ENCODE measurements at regions not wholly inside any gene's neighbourhood (a gene's known extent, or its start where the extent isn't known, plus 50 kb on each side); places are given as distances from the start of the nearest gene placed in this dataset.

DNA sequence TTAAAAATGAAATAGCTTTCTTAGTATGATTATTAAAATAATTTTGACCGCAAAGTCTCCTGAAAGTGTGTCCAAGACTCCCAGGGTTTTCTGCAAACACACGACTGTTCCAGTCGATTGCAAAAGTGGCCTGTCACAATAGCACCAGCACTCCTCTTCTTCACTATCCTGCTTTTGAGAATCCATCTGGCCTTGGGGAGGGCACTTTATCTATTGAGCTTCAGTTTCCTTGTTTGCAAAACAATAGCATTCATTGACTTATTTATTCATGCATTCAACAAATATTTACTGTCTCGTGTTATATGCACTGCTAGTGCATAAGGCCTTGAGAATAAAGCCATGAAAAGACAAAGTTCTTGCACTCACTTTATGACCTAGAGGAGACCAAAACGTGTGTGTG is 96.2 kb upstream of the NTM start:
- H3K9ac ChIP-seq (ENCODE audit: low read length), result no peak overlapping the region
- H3K27me3 ChIP-seq (ENCODE audit: control insufficient read depth, insufficient read depth, low read length), result no peaks in the 10 kb centered on the region

DNA sequence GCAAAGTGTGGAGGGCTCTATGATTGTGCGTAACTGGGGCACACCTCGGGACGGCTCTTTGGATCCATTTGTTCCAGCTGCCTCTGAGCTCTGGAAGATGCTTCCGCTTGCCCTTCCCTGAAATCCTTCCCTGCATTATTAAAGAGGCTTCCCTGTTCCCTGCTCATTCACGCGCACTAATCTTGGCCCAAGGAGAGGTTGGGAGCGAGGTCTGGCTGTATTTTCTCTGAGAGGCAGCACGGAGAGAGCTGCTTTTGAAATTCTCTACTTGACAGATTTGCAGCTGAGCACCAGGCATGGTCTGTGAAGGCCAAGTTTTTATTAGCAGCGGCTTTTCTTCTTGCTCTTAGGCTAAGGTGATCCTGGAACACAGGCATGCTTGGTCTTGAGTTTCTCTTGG is 94.8 kb upstream of the NTM start:
- Histone ChIP-seq H3K36me3 (ENCODE audit: control insufficient read depth, insufficient read depth, low read length) (0 out of 2 replicates have a peak, but pooled peaks cover 10% of the 10 kb centered on the region), H3K9ac (ENCODE audit: low read length) (no peak overlapping the region), H3K4me3 (ENCODE audit: low read depth, low read length) (no peak overlapping the region), H3K27me3 (ENCODE audit: control insufficient read depth, insufficient read depth, low read length) (no peaks in the 10 kb centered on the region), H3K9me3 (ENCODE audit: control insufficient read depth, insufficient read depth, low read depth, low read length) (peaks cover 11% of the 10 kb centered on the region), H3K27ac (ENCODE audit: low read depth, low read length) (no peak overlapping the region), H3K4me1 (ENCODE audit: control insufficient read depth, insufficient read depth, low read length) (peaks cover 36% of the 10 kb centered on the region)

More for the DNA sequence above, 96.2 kb upstream of the NTM start:
- peaks cover 3% of the 10 kb centered on the region for H3K9me3 ChIP-seq (ENCODE audit: control insufficient read depth, insufficient read depth, low read depth, low read length)
- no peak overlapping the region for H3K4me3 ChIP-seq (ENCODE audit: low read depth, low read length)
- H3K27ac ChIP-seq (ENCODE audit: low read depth, low read length), result no peak overlapping the region
- H3K36me3 ChIP-seq (ENCODE audit: control insufficient read depth, insufficient read depth, low read length), result no peaks in the 10 kb centered on the region
- peaks cover 36% of the 10 kb centered on the region for H3K4me1 ChIP-seq (ENCODE audit: control insufficient read depth, insufficient read depth, low read length)

DNA sequence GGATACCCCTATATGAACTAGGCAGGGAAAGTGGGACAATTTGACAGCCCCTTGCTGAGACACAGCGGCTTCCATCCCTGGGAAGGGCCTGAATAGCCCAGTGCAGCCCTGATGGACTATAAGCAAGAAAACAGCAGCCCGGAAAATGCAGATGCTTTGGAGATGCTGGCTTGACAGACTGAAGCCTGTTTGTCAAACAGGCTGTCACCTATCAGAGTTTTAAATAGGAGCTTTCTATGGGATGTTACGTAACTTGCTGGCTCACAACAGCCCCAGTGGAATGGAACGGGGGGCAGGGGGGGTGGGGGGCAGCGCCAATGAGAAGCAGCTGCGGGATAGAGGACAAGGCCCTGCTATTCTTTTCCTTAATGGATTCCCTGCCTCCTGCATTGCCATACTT is 91.9 kb upstream of the NTM start:
- H3K27me3 ChIP-seq (ENCODE audit: control insufficient read depth, insufficient read depth, low read length), result no peaks in the 10 kb centered on the region
- H3K4me1 ChIP-seq (ENCODE audit: control insufficient read depth, insufficient read depth, low read length), result peaks cover 29% of the 10 kb centered on the region
- H3K36me3 ChIP-seq (ENCODE audit: control insufficient read depth, insufficient read depth, low read length), result 0 out of 2 replicates have a peak, but pooled peaks cover 14% of the 10 kb centered on the region
- H3K9me3 ChIP-seq (ENCODE audit: control insufficient read depth, insufficient read depth, low read depth, low read length), result peaks cover 8% of the 10 kb centered on the region; the same call in 1 of the 2 replicates
- H3K27ac ChIP-seq (ENCODE audit: low read depth, low read length), result no peak overlapping the region
- no peak overlapping the region for H3K4me3 ChIP-seq (ENCODE audit: low read depth, low read length)
- no peak overlapping the region for H3K9ac ChIP-seq (ENCODE audit: low read length)

DNA sequence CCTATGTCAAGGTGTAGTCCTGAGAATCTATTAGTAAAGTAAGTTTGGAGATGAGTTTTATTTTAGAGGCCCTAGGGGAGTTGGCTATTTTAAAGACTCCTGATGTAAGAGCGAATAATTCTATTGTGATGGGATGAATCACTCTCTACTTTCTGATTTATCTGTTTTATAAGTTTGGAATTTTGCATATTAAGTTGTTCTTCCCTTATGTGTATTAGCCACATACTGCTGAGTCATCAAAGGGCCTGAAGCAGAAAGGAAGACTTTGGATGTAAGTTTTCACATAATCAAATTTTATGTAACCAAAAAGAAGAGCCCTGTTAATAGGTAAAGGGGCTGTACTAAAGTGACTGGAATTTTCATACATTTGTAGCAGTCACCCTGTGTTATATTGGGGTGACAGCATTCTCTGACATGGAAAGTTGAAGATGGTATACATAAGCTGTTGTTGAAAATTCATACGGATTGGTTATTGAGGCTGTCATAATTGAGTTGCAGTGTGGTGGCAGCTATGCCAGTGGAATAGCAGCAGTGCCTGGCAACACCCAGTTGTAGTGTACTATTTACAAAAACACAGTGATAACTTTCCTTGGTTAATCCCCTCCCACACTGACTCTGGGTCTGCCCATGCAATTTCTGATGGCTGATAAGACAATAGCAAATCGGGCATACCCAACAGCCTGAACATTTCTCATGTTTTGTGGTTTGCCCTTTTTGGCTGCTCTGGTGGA is 90.6 kb upstream of the NTM start:
- no peaks in the 10 kb centered on the region for H3K27me3 ChIP-seq (ENCODE audit: control insufficient read depth, insufficient read depth, low read length)
- H3K4me1 ChIP-seq (ENCODE audit: control insufficient read depth, insufficient read depth, low read length), result peaks cover 15% of the 10 kb centered on the region
- no peak overlapping the region for H3K4me3 ChIP-seq (ENCODE audit: low read depth, low read length)

DNA sequence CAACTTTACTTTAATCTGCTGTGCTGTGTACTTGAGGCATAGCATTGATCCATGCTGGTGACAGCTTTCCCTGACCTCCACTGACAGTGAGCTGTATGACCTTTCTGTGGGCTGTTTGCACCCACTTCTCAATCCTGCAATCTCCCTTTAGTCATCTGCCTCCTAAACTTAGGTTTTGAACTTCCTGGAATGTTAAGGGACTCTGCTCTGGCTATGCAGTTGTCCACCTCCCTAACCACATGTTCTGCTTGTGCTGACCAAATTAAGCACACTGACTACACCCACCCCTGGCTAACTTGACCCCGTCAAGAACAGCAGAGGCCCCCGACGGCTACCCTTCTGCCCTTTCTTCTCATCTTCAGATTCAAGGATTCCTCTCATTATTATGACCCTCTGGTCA is 89.1 kb upstream of the NTM start:
- Histone ChIP-seq H3K27me3 (ENCODE audit: control insufficient read depth, insufficient read depth, low read length) (no peaks in the 10 kb centered on the region), H3K27ac (ENCODE audit: low read depth, low read length) (no peak overlapping the region), H3K9ac (ENCODE audit: low read length) (no peak overlapping the region), H3K9me3 (ENCODE audit: control insufficient read depth, insufficient read depth, low read depth, low read length) (peaks cover 8% of the 10 kb centered on the region; the same call in 1 of the 2 replicates), H3K4me1 (ENCODE audit: control insufficient read depth, insufficient read depth, low read length) (peaks cover 2% of the 10 kb centered on the region; the same call in 1 of the 2 replicates), H3K4me3 (ENCODE audit: low read depth, low read length) (no peak overlapping the region), H3K36me3 (ENCODE audit: control insufficient read depth, insufficient read depth, low read length) (0 out of 2 replicates have a peak, but pooled peaks cover 14% of the 10 kb centered on the region)

More for the DNA sequence above, 90.6 kb upstream of the NTM start:
- Histone ChIP-seq H3K9ac (ENCODE audit: low read length) (no peak overlapping the region), H3K27ac (ENCODE audit: low read depth, low read length) (no peak overlapping the region), H3K36me3 (ENCODE audit: control insufficient read depth, insufficient read depth, low read length) (0 out of 2 replicates have a peak, but pooled peaks cover 14% of the 10 kb centered on the region), H3K9me3 (ENCODE audit: control insufficient read depth, insufficient read depth, low read depth, low read length) (peaks cover 8% of the 10 kb centered on the region; the same call in 1 of the 2 replicates)

DNA sequence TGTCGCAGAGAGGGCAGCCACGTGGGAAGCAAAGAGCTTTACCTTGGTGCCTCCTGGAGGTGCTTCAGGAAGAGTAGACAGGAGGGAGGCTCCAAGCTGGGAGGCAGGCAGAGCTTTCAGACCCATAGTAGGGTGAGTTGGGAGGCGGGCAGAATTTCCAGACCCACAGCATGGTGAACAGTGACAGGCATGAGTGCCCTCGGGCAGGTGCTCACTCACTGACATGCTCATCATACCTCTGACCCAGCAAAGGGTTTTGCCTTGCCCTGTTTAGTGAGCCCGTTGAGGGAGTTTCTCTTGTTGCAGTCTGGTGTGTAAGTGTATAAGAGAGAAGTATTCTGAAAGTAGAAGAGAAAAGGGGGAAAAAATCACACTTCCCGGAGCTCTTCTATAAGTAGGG is 86.4 kb upstream of the NTM start:
- Histone ChIP-seq H3K4me1 (ENCODE audit: control insufficient read depth, insufficient read depth, low read length) (no peaks in the 10 kb centered on the region; the same call in 1 of the 2 replicates), H3K9me3 (ENCODE audit: control insufficient read depth, insufficient read depth, low read depth, low read length) (peaks cover 8% of the 10 kb centered on the region; the same call in 1 of the 2 replicates), H3K27me3 (ENCODE audit: control insufficient read depth, insufficient read depth, low read length) (no peaks in the 10 kb centered on the region), H3K4me3 (ENCODE audit: low read depth, low read length) (no peak overlapping the region), H3K27ac (ENCODE audit: low read depth, low read length) (no peak overlapping the region), H3K36me3 (ENCODE audit: control insufficient read depth, insufficient read depth, low read length) (0 out of 2 replicates have a peak, but pooled peaks cover 14% of the 10 kb centered on the region), H3K9ac (ENCODE audit: low read length) (no peak overlapping the region)

DNA sequence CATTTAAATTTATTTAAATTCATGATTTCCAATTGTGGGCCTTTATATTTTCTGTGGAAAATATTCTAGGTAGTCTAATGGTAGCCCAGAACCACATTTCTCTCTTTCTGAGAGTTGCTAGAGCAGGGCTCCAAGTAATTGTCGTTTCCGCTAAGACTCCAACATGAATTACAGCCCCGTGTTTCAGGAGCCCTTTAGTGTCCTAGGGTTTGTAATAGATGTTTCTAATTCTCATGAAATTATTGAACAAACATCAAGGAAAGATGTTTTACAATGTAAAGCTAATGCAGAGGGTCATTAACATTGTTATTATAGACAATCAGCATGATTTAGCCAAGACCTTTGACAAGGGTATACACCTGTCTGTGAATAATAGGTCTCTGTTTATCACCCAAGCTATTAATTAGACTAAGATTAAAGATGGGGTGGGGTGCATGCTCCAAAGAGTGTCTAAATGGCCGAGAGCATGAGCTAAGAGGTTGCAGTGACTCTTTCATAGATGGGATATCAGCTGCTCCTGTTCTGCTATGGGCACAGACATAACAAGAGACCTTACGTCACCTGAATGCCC is 81.8 kb upstream of the NTM start:
- H3K4me3 ChIP-seq (ENCODE audit: low read depth, low read length), result no peak overlapping the region
- H3K36me3 ChIP-seq (ENCODE audit: control insufficient read depth, insufficient read depth, low read length), result no peaks in the 10 kb centered on the region
- H3K9ac ChIP-seq (ENCODE audit: low read length), result no peak overlapping the region
- H3K27ac ChIP-seq (ENCODE audit: low read depth, low read length), result no peak overlapping the region
- peaks cover 20% of the 10 kb centered on the region for H3K4me1 ChIP-seq (ENCODE audit: control insufficient read depth, insufficient read depth, low read length)
- H3K9me3 ChIP-seq (ENCODE audit: control insufficient read depth, insufficient read depth, low read depth, low read length), result no peaks in the 10 kb centered on the region
- no peaks in the 10 kb centered on the region for H3K27me3 ChIP-seq (ENCODE audit: control insufficient read depth, insufficient read depth, low read length)

DNA sequence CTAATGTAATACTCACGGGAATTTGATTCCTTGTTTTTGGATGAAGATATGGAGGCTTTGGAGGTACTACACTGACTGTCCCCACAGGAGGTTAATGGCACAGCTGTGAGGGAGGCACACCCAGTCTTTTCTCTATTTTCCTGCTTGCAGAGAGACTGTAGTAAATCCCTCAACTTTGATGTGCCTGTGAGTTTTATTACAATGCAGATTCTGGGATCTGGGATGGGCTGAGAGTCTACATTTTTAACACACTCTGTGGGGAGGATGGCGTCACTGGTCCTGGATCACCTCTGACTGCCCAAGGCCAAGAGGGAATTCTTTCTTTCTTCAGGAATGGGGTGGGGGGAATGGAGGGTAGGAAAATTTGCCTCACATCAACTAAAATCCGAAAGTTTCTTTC is 80.2 kb upstream of the NTM start:
- no peak overlapping the region for H3K9ac ChIP-seq (ENCODE audit: low read length)
- H3K36me3 ChIP-seq (ENCODE audit: control insufficient read depth, insufficient read depth, low read length), result no peaks in the 10 kb centered on the region
- H3K27me3 ChIP-seq (ENCODE audit: control insufficient read depth, insufficient read depth, low read length), result no peaks in the 10 kb centered on the region

DNA sequence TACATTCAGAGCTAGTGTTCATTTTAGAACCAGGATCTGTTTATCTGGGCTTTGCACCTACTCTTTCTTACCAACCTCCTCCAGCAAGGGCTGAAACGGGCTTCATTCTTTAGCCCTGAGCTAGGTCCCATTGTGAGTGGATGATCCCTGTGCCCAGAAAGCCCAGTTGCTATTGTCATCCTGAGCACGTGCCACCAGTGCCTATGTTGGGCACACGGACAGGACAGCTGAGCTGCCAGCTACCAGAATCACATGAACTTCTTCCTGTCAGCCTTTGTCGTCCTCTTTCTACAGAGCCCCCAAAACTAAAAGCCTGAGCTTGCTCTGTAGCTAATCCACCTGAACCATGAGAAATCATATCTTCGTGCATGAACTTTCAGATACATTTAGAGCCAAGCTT is 74.4 kb upstream of the NTM start:
- Histone ChIP-seq H3K4me3 (ENCODE audit: low read depth, low read length) (no peak overlapping the region), H3K9me3 (ENCODE audit: control insufficient read depth, insufficient read depth, low read depth, low read length) (no peaks in the 10 kb centered on the region), H3K9ac (ENCODE audit: low read length) (no peak overlapping the region), H3K4me1 (ENCODE audit: control insufficient read depth, insufficient read depth, low read length) (peaks cover 16% of the 10 kb centered on the region), H3K27ac (ENCODE audit: low read depth, low read length) (no peak overlapping the region), H3K36me3 (ENCODE audit: control insufficient read depth, insufficient read depth, low read length) (peaks cover 11% of the 10 kb centered on the region; the same call in 1 of the 2 replicates), H3K27me3 (ENCODE audit: control insufficient read depth, insufficient read depth, low read length) (no peaks in the 10 kb centered on the region)

More for the DNA sequence above, 80.2 kb upstream of the NTM start:
- no peaks in the 10 kb centered on the region for H3K9me3 ChIP-seq (ENCODE audit: control insufficient read depth, insufficient read depth, low read depth, low read length)
- H3K4me1 ChIP-seq (ENCODE audit: control insufficient read depth, insufficient read depth, low read length), result peaks cover 20% of the 10 kb centered on the region
- no peak overlapping the region for H3K4me3 ChIP-seq (ENCODE audit: low read depth, low read length)
- H3K27ac ChIP-seq (ENCODE audit: low read depth, low read length), result no peak overlapping the region

DNA sequence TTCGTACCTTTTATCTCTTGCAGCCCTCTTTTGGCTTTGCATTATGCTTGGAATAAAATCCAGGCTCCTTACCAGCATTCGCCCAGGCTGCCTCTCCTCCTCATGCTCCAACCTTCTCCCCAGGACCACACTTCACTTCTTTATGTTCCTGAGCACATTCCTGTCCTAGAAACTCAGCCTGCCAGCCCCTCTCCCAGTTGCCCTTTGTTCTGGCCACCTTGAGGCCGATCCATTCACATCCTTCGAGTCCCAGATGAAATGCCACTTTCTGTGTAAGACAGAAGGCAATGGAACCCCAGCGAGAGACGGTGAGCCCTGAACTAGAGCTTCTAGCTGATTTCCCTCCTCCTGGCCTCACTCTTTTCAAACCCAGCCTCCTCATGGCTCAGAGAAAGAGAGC is 73.0 kb upstream of the NTM start:
- Histone ChIP-seq H3K27me3 (ENCODE audit: control insufficient read depth, insufficient read depth, low read length) (no peaks in the 10 kb centered on the region), H3K36me3 (ENCODE audit: control insufficient read depth, insufficient read depth, low read length) (peaks cover 11% of the 10 kb centered on the region; the same call in 1 of the 2 replicates), H3K9me3 (ENCODE audit: control insufficient read depth, insufficient read depth, low read depth, low read length) (no peaks in the 10 kb centered on the region), H3K4me1 (ENCODE audit: control insufficient read depth, insufficient read depth, low read length) (0 out of 2 replicates have a peak, but pooled peaks cover 9% of the 10 kb centered on the region), H3K4me3 (ENCODE audit: low read depth, low read length) (no peak overlapping the region), H3K9ac (ENCODE audit: low read length) (no peak overlapping the region), H3K27ac (ENCODE audit: low read depth, low read length) (no peak overlapping the region)
